GM23338 (cell line): ENCODE measurements at regions not wholly inside any gene's neighbourhood (a gene's known extent, or its start where the extent isn't known, plus 50 kb on each side); places are given as distances from the start of the nearest gene placed in this dataset.

ENCODE experiments used
- ATAC-seq: fragments of 200-7000 bp; cut with Tn5 transposase; 3 replicates; pipeline ENCODE4 v1.9.1; 2020
- DNase-seq: peaks from one replicate; pipeline ENCODE4 v3.0.0-alpha.2; 2015; ENCODE audit warnings: low spot score
- H2AFZ ChIP-seq: fragments of 200-600 bp; sonication (generic); 2 replicates; pipeline ENCODE4 v1.8.0; 2016; ENCODE audit warnings: antibody characterized with exemption, mild to moderate bottlenecking, moderate library complexity
- H3F3A ChIP-seq: fragments of 200-600 bp; sonication (generic); replicated peaks from 2 replicates; pipeline ENCODE4 v1.8.0; 2017; ENCODE audit warnings: antibody characterized with exemption, mixed run types, low read depth
- H3K27ac ChIP-seq: fragments of 200-600 bp; sonication (generic); 2 replicates; pipeline ENCODE4 v1.6.1; 2016; ENCODE audit warnings: low read depth
- H3K27me3 ChIP-seq: fragments of 200-600 bp; sonication (generic); 2 replicates; pipeline ENCODE4 v1.8.0; 2016; ENCODE audit warnings: mild to moderate bottlenecking, mixed run types, moderate library complexity; ENCODE audit not compliant: insufficient read depth
- H3K36me3 ChIP-seq: fragments of 200-600 bp; sonication (generic); 2 replicates; pipeline ENCODE4 v1.8.0; 2016; ENCODE audit warnings: mild to moderate bottlenecking; ENCODE audit not compliant: insufficient read depth
- H3K4me1 ChIP-seq: fragments of 200-600 bp; sonication (generic); 2 replicates; pipeline ENCODE4 v1.8.0; 2016; ENCODE audit warnings: mild to moderate bottlenecking, moderate library complexity; ENCODE audit not compliant: insufficient read depth
- H3K4me2 ChIP-seq: fragments of 200-600 bp; sonication (generic); 2 replicates; pipeline ENCODE4 v1.7.1; 2017; ENCODE audit warnings: mixed run types
- H3K4me3 ChIP-seq: fragments of 200-600 bp; sonication (generic); 2 replicates; pipeline ENCODE4 v1.6.1; 2016; ENCODE audit warnings: mixed run types
- H3K79me2 ChIP-seq: fragments of 200-600 bp; sonication (generic); replicated peaks from 2 replicates; pipeline ENCODE4 v1.8.0; 2017; ENCODE audit warnings: mild to moderate bottlenecking; ENCODE audit not compliant: insufficient read depth
- H3K9me2 ChIP-seq: fragments of 200-600 bp; sonication (generic); 2 replicates; pipeline ENCODE4 v1.8.0; 2017; ENCODE audit not compliant: insufficient read depth
- H4K20me1 ChIP-seq: fragments of 200-600 bp; sonication (generic); replicated peaks from 2 replicates; pipeline ENCODE4 v1.8.0; 2017; ENCODE audit warnings: mild to moderate bottlenecking; ENCODE audit not compliant: insufficient read depth
- H3K27ac Mint-ChIP-seq: 2 replicates; pipeline ENCODE4 v1.8.0; 2020; ENCODE audit warnings: inconsistent platforms, mild to moderate bottlenecking, moderate library complexity, mixed read lengths
- H3K27me3 Mint-ChIP-seq: 3 replicates; pipeline ENCODE4 v1.8.0; 2022; ENCODE audit warnings: low read depth, mild to moderate bottlenecking, moderate library complexity, mixed read lengths, inconsistent platforms; ENCODE audit not compliant: insufficient read depth, poor library complexity
- H3K36me3 Mint-ChIP-seq: 3 replicates; pipeline ENCODE4 v1.8.0; 2021; ENCODE audit warnings: low read depth, mild to moderate bottlenecking, inconsistent platforms, moderate library complexity, mixed read lengths
- H3K4me1 Mint-ChIP-seq: 3 replicates; pipeline ENCODE4 v1.8.0; 2020; ENCODE audit warnings: mild to moderate bottlenecking, inconsistent platforms, mixed read lengths
- H3K4me3 Mint-ChIP-seq: 3 replicates; pipeline ENCODE4 v1.8.0; 2021; ENCODE audit warnings: moderate library complexity, mild to moderate bottlenecking, inconsistent platforms, mixed read lengths
- H3K9me3 Mint-ChIP-seq: 3 replicates; pipeline ENCODE4 v1.8.0; 2020; ENCODE audit warnings: moderate library complexity, mild to moderate bottlenecking, inconsistent platforms, mixed read lengths
- CREB1 ChIP-seq: fragments of 250-450 bp; sonication (Bioruptor Pico); IDR thresholded peaks from 2 replicates; pipeline ENCODE4 v1.5.0; 2020; ENCODE audit warnings: low read depth, mild to moderate bottlenecking, moderate library complexity
- CTCF ChIP-seq, 2 experiments: fragments of 200-600 bp in 1 of 2; sonication (generic) in 1 of 2; conservative IDR thresholded peaks; 2 replicates each; pipeline versions ENCODE4 v1.5.1 to v1.6.1; 2016 to 2017; ENCODE audit warnings: antibody characterized with exemption in 2 of 2, low read depth in 2 of 2, mild to moderate bottlenecking in 2 of 2, moderate library complexity in 1 of 2
- EZH2 ChIP-seq: fragments of 200-600 bp; sonication (generic); IDR thresholded peaks from one replicate; pipeline ENCODE4 v1.8.0; 2017; ENCODE audit warnings: antibody characterized with exemption, mild to moderate bottlenecking, low read depth; ENCODE audit not compliant: unreplicated experiment
- EZH2phosphoT487 ChIP-seq: fragments of 200-600 bp; sonication (generic); IDR thresholded peaks from one replicate; pipeline ENCODE4 v1.8.1; 2018; ENCODE audit warnings: antibody characterized with exemption; ENCODE audit not compliant: unreplicated experiment
- NANOG ChIP-seq: IDR thresholded peaks from 2 replicates; pipeline ENCODE4 v1.6.1; 2016; ENCODE audit warnings: antibody characterized with exemption, borderline replicate concordance
- POLR2AphosphoS5 ChIP-seq: IDR thresholded peaks from 2 replicates; pipeline ENCODE4 v1.6.1; 2016; ENCODE audit warnings: antibody characterized with exemption, low read depth
- STAT1 ChIP-seq: IDR thresholded peaks from one replicate; pipeline ENCODE4 v1.6.1; 2016; ENCODE audit warnings: antibody characterized with exemption; ENCODE audit not compliant: unreplicated experiment
- ZNF114 ChIP-seq: fragments of 250-450 bp; sonication (Bioruptor Pico); IDR thresholded peaks from 2 replicates; pipeline ENCODE4 v1.5.0; 2020; ENCODE audit warnings: mild to moderate bottlenecking, moderate library complexity
- ZNF331 ChIP-seq: fragments of 250-450 bp; sonication (Bioruptor Pico); IDR thresholded peaks from 2 replicates; pipeline ENCODE4 v1.5.0; 2020; ENCODE audit warnings: low read depth, mild to moderate bottlenecking, moderate library complexity
- TF ChIP-seq, protein P1 (sequence below): IDR thresholded peaks from one replicate; pipeline ENCODE4 v1.6.1; 2018; ENCODE audit warnings: antibody characterized with exemption; ENCODE audit not compliant: unreplicated experiment
- TF ChIP-seq, protein P2 (sequence below): IDR thresholded peaks from 2 replicates; pipeline ENCODE4 v1.6.1; 2016; ENCODE audit warnings: antibody characterized with exemption

DNA sequence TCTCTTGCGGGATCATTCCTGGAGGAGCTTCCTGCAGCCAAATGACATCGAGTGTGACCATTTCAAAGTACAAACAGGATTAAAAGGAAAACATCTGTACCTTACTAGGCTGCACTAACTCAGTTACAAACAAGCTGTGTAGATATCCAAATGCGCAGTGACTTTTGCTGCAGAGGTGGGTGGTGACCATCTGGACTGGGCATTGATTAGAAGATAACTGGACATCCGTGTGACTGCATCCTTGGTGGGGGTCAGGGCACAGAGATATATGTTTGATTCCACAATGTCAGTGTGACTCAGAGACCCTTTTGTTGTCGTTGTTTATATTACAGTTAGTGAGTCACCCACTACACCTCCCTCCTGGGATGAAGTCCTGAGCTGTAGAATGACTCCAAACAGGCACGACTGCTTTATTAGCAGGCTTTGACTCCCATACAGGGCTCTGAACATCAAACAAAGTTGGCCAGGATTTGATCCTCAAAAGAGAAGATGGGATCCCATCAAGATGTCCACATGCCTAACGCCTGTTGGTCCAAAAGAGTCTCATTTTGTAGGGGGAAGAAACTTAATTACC is 56.7 kb upstream of the SDK1 start (continued):
- TF ChIP-seq, protein P1, sequence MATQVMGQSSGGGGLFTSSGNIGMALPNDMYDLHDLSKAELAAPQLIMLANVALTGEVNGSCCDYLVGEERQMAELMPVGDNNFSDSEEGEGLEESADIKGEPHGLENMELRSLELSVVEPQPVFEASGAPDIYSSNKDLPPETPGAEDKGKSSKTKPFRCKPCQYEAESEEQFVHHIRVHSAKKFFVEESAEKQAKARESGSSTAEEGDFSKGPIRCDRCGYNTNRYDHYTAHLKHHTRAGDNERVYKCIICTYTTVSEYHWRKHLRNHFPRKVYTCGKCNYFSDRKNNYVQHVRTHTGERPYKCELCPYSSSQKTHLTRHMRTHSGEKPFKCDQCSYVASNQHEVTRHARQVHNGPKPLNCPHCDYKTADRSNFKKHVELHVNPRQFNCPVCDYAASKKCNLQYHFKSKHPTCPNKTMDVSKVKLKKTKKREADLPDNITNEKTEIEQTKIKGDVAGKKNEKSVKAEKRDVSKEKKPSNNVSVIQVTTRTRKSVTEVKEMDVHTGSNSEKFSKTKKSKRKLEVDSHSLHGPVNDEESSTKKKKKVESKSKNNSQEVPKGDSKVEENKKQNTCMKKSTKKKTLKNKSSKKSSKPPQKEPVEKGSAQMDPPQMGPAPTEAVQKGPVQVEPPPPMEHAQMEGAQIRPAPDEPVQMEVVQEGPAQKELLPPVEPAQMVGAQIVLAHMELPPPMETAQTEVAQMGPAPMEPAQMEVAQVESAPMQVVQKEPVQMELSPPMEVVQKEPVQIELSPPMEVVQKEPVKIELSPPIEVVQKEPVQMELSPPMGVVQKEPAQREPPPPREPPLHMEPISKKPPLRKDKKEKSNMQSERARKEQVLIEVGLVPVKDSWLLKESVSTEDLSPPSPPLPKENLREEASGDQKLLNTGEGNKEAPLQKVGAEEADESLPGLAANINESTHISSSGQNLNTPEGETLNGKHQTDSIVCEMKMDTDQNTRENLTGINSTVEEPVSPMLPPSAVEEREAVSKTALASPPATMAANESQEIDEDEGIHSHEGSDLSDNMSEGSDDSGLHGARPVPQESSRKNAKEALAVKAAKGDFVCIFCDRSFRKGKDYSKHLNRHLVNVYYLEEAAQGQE = no peak
- TF ChIP-seq ZNF331 (no peak), POLR2AphosphoS5 (no peak), NANOG (no peak)
- TF ChIP-seq, protein P2, sequence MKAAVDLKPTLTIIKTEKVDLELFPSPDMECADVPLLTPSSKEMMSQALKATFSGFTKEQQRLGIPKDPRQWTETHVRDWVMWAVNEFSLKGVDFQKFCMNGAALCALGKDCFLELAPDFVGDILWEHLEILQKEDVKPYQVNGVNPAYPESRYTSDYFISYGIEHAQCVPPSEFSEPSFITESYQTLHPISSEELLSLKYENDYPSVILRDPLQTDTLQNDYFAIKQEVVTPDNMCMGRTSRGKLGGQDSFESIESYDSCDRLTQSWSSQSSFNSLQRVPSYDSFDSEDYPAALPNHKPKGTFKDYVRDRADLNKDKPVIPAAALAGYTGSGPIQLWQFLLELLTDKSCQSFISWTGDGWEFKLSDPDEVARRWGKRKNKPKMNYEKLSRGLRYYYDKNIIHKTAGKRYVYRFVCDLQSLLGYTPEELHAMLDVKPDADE = no peak

DNA sequence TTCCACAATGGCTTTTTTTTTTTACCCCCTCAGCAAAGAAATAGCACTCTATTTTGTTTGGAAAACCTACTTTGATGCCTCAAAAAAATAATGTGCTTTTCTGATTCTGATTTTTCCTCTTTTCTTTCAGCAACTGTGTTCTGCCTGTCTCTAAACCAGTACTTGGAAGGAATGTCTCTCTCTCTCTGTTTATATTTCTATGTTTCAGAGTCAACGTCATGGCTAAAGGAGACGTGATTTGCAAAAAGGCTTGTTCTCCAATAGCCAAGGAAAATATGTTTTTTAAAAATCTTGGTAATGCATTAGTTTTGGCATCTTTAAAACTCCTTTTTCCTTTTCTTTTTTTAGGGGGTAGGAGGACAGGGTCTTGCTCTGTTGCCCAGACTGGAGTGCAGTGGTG is 56.0 kb upstream of the SDK1 start:
- H2AFZ ChIP-seq = no peak overlapping the region
- H3K27ac ChIP-seq = no peak overlapping the region
- H4K20me1 ChIP-seq = no peaks in the 10 kb centered on the region
- H3F3A ChIP-seq = no peaks in the 10 kb centered on the region
- H3K36me3 ChIP-seq = no peaks in the 10 kb centered on the region
- H3K79me2 ChIP-seq = no peaks in the 10 kb centered on the region
- no peak for DNase-seq
- H3K4me1 ChIP-seq = no peaks in the 10 kb centered on the region
- Mint-ChIP-seq H3K27ac (no peak overlapping the region), H3K4me3 (no peak overlapping the region), H3K9me3 (no peaks in the 10 kb centered on the region), H3K36me3 (no peaks in the 10 kb centered on the region), H3K4me1 (peaks cover 13% of the 10 kb centered on the region; the same call in 2 of the 3 replicates), H3K27me3 (peaks cover 8% of the 10 kb centered on the region)
- H3K4me2 ChIP-seq = no peak overlapping the region
- H3K9me2 ChIP-seq = no peaks in the 10 kb centered on the region
- no peak overlapping the region for H3K4me3 ChIP-seq
- no peaks in the 10 kb centered on the region for H3K27me3 ChIP-seq
- no peak for ATAC-seq
- TF ChIP-seq, protein P2 = no peak
- TF ChIP-seq, protein P1 = no peak
- TF ChIP-seq ZNF114 (CRISPR knock-in tag) (no peak), EZH2phosphoT487 (no peak), ZNF331 (no peak), POLR2AphosphoS5 (no peak), CREB1 (no peak), CTCF (conservative IDR thresholded peaks at IDR 0.05; ENCODE audit: low read depth in 2 of 2) (no peak), NANOG (no peak), STAT1 (no peak), EZH2 (no peak)
